ENCODE measurements at regions not wholly inside any gene's neighbourhood (a gene's known extent, or its start where the extent isn't known, plus 50 kb on each side); places are given as distances from the start of the nearest gene placed in this dataset.
"Not testable (repeated sequence)": the region's sequence is repeated elsewhere in the genome, so short reads cannot be mapped to it uniquely, and the experiment has no call there.

DNA sequence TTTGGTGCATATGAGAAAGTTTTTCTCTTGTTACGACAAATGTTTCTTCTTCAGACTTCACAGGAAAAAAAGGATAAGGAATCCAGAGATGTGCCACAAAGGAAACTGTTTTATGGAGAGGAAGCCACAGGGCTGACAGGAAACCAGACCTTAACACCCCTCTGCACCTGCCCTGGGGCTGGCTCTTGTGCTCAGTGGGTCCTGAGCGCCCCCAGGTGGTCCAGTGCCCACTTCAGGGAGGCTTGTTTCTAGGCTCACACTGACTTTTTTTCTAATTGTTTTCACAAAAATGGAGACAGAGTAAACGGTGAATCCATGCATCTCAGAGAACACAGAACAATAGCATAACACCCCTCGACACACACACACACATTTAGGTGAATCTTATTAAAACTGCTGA is 951.2 kb downstream of the TMEM121 start:
- not testable (repeated sequence) for DNase-seq

DNA sequence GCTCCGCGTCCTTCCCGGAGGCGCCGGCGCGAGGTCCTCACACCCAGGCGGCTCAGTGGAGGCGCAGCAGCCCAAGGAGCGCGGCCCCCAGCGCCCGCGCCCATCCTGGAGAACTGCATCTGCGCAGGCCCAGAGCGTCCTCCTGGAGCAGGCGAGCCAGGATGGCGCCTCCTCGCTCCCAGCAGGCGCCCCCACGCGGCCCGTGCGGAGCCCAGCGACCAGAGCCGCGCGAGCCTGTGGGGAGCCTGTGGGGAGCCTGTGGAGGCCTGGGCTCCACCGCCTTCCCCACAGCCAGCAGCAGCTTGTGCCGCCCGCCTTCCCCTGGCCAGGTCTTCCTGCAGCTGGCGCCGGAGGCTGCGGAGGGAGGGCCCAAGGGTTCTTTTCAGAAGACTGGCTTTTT is 953.9 kb downstream of the TMEM121 start:
- DNase-seq = not testable (repeated sequence)

DNA sequence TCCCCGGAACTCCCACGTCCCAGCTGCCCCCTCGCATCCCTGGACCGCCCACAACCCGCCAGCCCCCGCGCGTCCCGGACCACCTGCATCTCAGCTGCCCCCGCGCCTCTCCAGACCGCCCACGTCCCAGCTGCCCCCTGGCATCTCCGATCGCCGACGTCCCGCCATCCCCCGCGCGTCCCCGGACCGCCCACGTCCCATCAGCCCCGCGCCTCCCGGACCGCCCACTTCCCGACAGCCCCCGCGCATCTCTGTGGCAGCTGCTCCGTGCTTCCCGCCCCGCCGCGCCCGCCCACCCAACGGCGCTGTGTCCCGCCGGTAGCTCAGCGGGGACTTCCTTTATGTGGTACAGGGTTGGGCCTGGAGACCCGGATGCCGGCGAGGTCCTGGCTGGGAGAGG is 955.8 kb downstream of the TMEM121 start:
- not testable (repeated sequence) for DNase-seq

DNA sequence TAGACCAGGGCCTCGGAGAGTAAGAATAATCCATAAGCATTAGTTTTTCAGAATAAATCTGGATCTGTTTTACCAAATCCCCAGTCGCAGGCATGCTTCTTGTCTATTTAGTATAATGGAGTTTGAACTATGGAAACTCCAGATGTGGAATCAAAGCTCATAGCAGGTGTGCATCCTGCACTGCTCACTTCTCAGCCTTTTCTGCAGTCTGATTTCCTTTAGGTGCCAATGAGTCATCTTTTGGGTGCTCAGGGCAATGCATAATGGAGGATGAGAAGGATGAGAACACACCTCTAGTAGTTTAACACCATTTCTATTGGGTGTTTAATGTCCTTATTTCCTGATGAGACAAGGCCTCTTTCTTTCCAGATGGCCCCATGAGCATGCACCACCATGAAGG is 961.2 kb downstream of the TMEM121 start:
- no peak for DNase-seq

DNA sequence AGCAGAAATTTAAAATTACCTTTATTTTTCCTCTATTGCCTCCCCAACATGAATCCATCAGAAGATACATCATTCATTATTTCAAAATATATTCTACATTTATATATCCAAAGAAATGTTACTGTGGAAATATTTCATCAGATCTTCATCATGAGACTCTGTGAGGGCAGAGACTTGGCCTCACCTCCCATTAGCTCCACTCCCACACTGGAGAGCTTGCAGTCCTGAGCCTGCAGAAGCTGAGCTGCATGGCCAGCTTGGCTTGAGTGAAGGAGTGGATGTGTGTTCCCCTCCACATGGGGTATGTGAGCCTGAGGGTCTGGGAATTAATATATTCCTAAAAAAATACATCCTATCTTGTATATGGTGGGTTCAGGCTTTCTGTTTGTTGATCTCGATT is 961.9 kb downstream of the TMEM121 start:
- DNase-seq = no peak

- DNase-seq = no peak
These were observed 962.9 kb downstream of the TMEM121 start for GRCh38 chr14:106489112-106489881.

DNA sequence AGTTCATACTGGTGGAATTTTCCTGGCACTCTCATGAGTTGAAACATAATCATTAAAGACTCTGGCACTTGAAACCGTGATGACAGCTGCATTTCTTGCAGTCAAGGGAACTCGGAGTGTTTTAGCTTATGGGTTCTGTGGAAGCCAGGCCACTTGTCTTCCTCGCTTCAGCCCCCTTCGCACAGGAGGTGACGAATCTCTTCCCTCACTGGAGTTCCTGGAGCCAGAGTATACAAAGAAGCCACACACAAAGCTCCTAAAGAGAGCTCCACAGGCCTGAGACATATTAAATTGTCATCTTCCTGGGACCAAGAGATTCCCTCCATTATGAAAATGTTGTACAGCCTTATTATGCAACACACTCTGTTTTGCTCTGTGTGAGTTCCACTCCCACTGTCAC is 964.1 kb downstream of the TMEM121 start:
- no peak for DNase-seq

DNA sequence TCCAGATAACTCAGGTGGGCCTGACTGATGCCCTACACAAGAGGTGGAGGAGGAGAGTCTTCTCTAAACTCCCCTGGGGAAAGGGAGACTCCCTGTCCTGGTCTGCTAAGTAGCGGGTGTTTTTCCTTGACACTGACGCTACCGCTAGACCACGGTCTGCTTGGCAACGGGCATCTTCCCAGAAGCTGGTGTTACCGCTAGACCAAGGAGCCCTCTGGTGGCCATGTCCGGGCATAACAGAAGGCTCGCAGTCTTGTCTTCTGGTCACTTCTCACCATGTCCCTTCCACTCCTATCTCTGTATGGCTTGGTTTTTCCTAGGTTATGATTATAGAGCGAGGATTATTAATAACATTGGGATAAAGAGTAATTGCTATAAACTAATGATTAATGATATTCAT is 965.5 kb downstream of the TMEM121 start:
- no peak for DNase-seq

DNA sequence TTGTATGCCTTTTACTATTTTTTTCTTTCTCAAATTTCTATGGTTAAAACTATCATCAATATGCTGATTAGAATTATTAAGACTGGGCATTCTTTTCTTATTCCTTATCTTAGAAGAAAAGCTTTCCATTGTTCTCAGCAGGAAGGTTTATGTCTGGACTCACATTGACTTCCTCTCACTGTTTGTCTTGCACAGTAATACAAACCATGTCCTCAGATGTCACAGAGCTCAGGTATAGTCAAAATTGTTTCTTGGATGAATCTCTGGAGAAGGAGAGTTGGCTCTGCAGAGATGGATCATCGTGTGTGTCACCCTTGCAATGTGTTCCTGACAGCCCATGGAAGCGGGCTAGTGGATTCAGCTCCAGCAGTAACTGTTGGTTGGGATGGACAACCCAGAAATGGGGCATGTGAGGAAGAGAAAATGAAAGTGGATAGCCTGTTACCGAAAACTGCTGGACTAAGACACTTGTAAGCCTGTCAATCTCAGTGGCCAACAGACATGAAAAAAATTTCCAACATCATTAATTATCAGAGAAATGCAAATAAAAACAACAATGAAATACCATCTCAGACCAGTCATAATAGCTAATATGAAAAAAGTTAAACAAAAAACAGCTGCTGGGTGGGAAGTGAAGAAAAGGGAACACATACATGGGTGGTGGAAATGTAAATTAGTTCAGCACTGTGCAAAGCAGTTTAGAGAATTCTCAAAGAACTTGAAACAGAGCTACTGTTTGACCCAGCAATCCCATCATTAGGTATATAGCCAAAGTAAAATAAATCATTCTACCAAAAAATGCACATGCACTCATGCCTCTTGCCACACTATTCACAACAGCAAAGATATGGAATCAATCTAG is 967.8 kb downstream of the TMEM121 start:
- no peak for DNase-seq

DNA sequence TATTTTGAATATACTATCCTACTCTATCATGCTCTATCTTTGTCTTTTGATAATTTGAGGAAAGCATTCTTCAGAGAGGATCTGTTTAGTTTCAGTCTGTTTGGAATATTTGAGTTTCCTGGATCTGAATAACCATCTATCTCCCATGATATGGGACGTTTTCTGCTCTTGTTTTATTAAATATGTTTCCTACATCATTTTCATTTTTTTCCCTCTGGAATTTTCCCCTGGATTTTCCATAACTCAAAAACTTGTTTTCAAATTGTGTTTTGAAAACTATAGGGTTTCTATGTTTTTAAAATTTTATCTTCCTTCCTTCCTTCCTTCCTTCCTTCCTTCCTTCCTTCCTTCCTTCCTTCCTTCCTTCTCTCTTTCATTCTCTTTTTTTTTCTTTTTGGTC is 974.2 kb downstream of the TMEM121 start:
- DNase-seq = no peak

- no peak for DNase-seq
These were observed 975.5 kb downstream of the TMEM121 start for GRCh38 chr14:106501898-106502297.

DNA sequence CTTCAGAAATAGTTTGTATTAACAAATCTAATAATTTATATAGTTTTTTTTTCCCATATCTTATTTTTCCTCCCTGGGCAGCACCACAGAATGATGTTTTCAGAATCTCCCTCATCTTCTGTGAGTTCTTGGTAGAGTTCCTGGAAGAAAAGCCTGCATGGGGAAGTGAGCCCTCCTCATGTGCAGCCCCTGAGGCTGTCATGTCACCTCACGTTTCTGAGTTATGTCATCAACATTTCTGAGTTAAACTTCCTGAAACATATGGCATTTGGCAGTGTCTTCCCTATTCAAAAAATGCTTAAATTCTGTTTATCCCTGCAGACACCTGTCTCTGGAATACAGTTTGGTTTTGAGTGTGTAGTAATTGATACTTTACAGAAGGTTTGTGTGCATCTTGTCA is 979.0 kb downstream of the TMEM121 start:
- DNase-seq = no peak

GRCh38 chr14:106506881-106507305 is 980.5 kb downstream of the TMEM121 start:
- DNase-seq = no peak

DNA sequence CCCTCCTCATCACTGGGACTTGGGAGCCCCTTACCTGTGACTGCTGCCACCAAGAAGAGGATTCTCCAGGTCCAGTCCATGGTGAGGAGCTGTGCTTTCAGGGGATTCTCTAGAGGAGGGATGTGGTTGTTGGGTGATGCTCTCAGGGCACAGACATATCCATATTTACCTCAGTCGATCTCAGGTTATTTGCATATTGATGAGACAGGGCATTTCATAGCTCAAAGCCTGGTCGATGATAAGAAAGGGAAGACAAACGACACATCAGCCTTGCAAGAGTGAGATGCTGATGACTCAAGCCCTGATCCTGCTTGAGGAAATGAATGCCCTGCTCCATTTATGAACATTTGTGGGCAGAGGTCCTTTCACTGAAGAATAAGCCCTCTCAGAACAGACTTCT is 981.0 kb downstream of the TMEM121 start:
- DNase-seq = no peak

GRCh38 chr14:106508216-106508615 is 981.8 kb downstream of the TMEM121 start:
- DNase-seq = no peak

- DNase-seq = no peak
These were observed 982.8 kb downstream of the TMEM121 start for GRCh38 chr14:106509176-106509575.

DNA sequence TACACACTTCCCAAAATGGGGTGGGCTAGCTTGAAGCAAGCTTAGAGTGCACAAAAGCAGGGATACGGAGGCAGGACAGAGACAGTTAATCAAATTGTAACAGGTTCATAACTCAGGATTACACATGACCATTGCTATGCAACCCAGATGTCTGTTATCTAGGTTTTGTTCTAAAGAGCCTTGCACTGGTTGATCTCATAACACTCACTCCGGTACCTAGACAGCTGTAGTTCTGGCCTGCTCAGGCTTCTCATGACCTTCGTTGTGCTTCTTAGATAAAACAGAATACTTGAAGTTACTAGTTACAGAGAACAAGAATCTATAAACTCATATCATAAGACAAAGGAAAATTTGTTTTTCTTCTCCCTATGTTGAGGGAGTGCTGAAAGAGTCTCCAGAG is 983.4 kb downstream of the TMEM121 start:
- no peak for DNase-seq

DNA sequence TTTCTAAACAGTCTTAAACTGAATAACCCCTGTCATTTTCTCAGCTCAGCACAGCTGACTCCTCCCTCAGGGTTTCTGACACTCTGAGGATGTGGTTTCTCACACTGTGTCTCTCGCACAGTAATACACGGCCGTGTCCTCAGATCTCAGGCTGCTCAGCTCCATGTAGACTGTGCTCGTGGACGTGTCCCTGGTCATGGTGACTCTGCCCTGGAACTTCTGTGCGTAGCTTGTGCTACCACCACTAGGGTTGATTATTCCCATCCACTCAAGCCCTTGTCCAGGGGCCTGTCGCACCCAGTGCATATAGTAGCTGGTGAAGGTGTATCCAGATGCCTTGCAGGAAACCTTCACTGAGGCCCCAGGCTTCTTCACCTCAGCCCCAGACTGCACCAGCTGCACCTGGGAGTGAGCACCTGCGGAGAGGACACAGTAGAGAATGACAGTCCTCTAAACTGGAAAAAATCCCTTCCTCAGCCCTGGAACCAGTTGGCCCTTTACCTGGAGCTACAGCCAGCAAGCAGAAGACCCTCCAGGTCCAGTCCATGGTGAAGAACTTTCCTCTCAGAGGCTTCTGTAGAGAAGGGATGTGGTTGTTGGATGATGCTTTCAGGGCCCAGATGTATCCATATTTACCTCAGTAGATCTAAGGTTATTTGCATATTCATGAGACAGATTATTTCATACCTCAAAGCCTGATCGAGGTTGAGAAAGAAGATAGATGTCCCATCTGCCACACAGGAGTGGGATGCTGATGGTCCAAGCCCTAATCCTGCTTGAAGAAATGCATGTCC is 984.8 kb downstream of the TMEM121 start:
- DNase-seq = no peak

DNA sequence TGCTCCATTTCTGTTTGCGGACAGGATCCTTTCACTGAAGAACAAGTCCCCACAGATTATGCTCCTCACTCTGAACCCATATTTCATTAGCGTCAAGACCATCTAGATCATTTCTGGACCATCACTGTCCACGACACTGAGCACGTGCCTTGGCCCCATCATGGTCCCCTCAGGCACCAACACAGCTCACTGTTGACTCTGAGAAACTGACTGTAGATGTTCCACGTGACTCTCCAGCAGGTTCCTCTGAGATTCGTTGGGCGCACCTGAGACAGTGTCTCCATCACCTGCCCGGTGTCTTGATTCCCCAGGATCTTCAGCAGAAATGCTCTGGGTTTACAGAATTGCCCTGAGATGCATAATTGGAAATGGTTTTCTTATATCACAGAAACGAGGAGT is 985.4 kb downstream of the TMEM121 start:
- DNase-seq = no peak

DNA sequence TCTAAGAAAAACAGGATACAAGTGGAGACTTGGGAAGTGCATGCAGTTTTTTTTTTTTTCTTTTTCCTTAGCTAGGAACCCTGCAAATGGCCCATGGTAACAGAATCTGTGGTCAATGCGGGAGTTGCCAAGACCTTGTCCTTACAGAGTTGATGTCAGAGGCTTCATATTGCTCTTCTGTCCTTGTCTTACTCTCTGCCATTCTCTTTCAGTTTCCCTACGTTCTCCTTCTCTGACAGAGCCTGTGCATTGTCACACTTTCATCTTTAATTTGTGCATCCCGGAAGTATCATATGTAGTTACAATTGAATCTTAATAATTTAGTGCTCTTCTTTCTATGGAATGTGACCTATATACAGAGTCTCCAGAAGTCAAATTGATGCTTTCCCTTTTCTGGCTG is 986.9 kb downstream of the TMEM121 start:
- DNase-seq = no peak

DNA sequence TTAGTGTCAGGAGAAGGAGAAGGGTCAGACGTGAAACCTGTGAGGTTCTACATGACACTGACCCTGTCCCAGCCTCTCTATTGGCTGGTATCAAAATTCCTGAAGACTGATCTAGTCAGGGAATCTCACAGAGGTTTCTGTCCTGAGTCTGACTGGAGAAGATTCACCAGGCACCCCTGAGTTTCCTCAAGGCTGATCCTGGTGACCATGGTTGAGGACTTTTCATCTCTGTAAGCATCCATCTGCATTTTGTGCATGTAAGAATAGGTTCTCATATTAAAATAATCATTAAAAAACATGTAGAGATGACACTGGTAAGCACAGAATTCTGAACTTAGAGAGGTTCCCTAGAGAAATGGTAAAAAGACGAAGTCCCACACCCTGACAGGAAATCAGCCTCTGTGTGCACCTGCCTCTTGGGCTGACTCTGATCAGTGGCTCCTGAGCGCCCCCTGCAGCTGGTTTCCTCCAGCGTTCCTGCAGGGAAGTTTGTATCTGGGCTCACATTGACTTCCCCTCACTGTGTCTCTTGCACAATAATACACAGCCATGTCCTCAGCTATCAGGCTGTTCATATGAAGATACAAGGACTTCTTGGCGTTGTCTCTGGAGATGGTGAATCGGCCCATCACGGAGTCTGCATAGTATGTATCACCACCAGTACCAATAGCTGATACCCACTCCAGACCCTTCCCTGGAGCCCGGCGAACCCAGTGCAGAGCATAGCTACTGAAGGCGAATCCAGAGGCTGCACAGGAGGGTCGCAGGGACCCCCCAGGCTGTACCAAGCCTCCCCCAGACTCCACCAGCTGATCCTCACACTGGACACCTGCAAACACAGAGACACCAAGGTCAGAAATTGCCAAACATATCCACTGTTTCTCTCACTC is 991.9 kb downstream of the TMEM121 start:
- DNase-seq = no peak

DNA sequence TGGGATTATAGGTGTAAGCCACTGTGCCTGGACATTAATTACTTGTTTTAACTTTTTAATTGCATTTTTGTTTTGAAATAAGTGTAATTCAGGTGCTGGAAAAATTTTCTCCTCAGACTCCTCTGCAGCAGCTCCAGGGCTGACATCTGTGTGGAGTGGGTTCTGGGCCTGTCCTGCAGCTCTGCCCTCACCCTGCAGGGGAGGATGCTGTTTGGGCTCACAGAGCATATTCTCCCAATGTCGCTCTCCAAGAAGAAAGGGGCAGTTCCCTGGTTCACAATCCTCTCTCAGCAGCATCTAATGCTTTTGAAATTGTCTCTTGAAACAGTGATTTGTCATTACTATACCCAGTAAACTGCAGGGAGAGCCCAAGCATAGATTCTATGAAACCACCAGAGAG is 995.7 kb downstream of the TMEM121 start:
- DNase-seq = not testable (repeated sequence)
